HCT116 (cell line): ENCODE measurements at regions not wholly inside any gene's neighbourhood (a gene's known extent, or its start where the extent isn't known, plus 50 kb on each side); places are given as distances from the start of the nearest gene placed in this dataset.
"Not testable (repeated sequence)": the region's sequence is repeated elsewhere in the genome, so short reads cannot be mapped to it uniquely, and the experiment has no call there.

ENCODE experiments used
- CBX3 ChIP-seq: IDR thresholded peaks from 2 replicates; pipeline ENCODE4 v1.6.1; 2012; ENCODE audit warnings: low read depth
- CEBPB ChIP-seq: IDR thresholded peaks from 2 replicates; pipeline ENCODE4 v1.6.1; 2012; ENCODE audit warnings: low read depth
- CTCF ChIP-seq, 3 experiments: fragments of 200-600 bp in 1 of 3; sonication (generic) in 1 of 3; IDR thresholded peaks in 2 of 3; conservative IDR thresholded peaks in 1 of 3; 2 replicates each; pipeline ENCODE4 v1.5.1; 2012 to 2017; ENCODE audit warnings: low read depth in 2 of 3, low read length in 2 of 3, antibody characterized with exemption in 1 of 3, borderline replicate concordance in 1 of 3, control low read depth in 1 of 3, mild to moderate bottlenecking in 1 of 3, mixed read lengths in 1 of 3, mixed run types in 1 of 3, moderate library complexity in 1 of 3; ENCODE audit not compliant: insufficient read depth in 1 of 3
- EZH2 ChIP-seq: fragments of 200-600 bp; sonication (generic); IDR thresholded peaks from 2 replicates; pipeline ENCODE4 v1.6.1; 2017; ENCODE audit warnings: antibody characterized with exemption, mixed run types
- MAX ChIP-seq: IDR thresholded peaks from 2 replicates; pipeline ENCODE4 v1.6.1; 2012
- POLR2A ChIP-seq: IDR thresholded peaks from 2 replicates; pipeline ENCODE4 v1.7.0; 2011; ENCODE audit warnings: borderline replicate concordance; ENCODE audit not compliant: insufficient read depth, insufficient read length; ENCODE audit errors: extremely low read depth
- POLR2AphosphoS5 ChIP-seq: IDR thresholded peaks from 2 replicates; pipeline ENCODE4 v1.6.1; 2011; ENCODE audit warnings: mild to moderate bottlenecking, low read depth, low read length, moderate library complexity
- RAD21 ChIP-seq: IDR thresholded peaks from 2 replicates; pipeline ENCODE4 v1.6.1; 2012; ENCODE audit warnings: low read depth, mild to moderate bottlenecking
- SIN3A ChIP-seq: IDR thresholded peaks from 2 replicates; pipeline ENCODE4 v1.6.1; 2012; ENCODE audit warnings: low read depth
- SRF ChIP-seq: IDR thresholded peaks from 2 replicates; pipeline ENCODE4 v1.6.1; 2012; ENCODE audit warnings: low read depth
- TCF7L2 ChIP-seq: IDR thresholded peaks from 2 replicates; pipeline ENCODE4 v1.7.0; 2011; ENCODE audit warnings: borderline replicate concordance, inconsistent platforms; ENCODE audit not compliant: insufficient read depth, insufficient read length; ENCODE audit errors: extremely low read depth
- ZBTB33 ChIP-seq: IDR thresholded peaks from 2 replicates; pipeline ENCODE4 v1.6.1; 2011; ENCODE audit warnings: mild to moderate bottlenecking, low read length, moderate library complexity; ENCODE audit not compliant: insufficient replicate concordance; ENCODE audit errors: extremely low read depth
- ZNF274 ChIP-seq: fragments of 200-500 bp; sonication (Bioruptor generic); IDR thresholded peaks from 2 replicates; pipeline ENCODE4 v1.6.1; 2014; ENCODE audit warnings: mild to moderate bottlenecking, low read depth, low read length, inconsistent platforms
- TF ChIP-seq, protein P1 (sequence below): IDR thresholded peaks from 2 replicates; pipeline ENCODE4 v1.6.1; 2012; ENCODE audit warnings: low read depth

GRCh38 chr9:118695249-118695648 lies 674.0 kb downstream of the BRINP1 start:
- not testable (repeated sequence) for TF ChIP-seq SIN3A; EZH2; CTCF (IDR thresholded peaks at IDR 0.05 in 2 of 3, conservative IDR thresholded peaks at IDR 0.05 in 1 of 3; ENCODE audit: borderline replicate concordance in 1 of 3, insufficient read depth in 1 of 3, low read depth in 2 of 3, low read length in 2 of 3); MAX; POLR2AphosphoS5; ZNF274; POLR2A; CEBPB; CBX3; RAD21; SRF; ZBTB33; TCF7L2
- TF ChIP-seq, protein P1, sequence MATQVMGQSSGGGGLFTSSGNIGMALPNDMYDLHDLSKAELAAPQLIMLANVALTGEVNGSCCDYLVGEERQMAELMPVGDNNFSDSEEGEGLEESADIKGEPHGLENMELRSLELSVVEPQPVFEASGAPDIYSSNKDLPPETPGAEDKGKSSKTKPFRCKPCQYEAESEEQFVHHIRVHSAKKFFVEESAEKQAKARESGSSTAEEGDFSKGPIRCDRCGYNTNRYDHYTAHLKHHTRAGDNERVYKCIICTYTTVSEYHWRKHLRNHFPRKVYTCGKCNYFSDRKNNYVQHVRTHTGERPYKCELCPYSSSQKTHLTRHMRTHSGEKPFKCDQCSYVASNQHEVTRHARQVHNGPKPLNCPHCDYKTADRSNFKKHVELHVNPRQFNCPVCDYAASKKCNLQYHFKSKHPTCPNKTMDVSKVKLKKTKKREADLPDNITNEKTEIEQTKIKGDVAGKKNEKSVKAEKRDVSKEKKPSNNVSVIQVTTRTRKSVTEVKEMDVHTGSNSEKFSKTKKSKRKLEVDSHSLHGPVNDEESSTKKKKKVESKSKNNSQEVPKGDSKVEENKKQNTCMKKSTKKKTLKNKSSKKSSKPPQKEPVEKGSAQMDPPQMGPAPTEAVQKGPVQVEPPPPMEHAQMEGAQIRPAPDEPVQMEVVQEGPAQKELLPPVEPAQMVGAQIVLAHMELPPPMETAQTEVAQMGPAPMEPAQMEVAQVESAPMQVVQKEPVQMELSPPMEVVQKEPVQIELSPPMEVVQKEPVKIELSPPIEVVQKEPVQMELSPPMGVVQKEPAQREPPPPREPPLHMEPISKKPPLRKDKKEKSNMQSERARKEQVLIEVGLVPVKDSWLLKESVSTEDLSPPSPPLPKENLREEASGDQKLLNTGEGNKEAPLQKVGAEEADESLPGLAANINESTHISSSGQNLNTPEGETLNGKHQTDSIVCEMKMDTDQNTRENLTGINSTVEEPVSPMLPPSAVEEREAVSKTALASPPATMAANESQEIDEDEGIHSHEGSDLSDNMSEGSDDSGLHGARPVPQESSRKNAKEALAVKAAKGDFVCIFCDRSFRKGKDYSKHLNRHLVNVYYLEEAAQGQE, result not testable (repeated sequence)
